CD14-positive monocyte (primary cell): ENCODE measurements at regions not wholly inside any gene's neighbourhood (a gene's known extent, or its start where the extent isn't known, plus 50 kb on each side); places are given as distances from the start of the nearest gene placed in this dataset.
A peak's percentile ranks its signal among the peaks of the same experiment; 100 is the strongest.

Source experiments
- DNase-seq, 3 donors: peaks; one replicate each; pipeline ENCODE4 v3.0.0-alpha.2; 2011 to 2022
- H2AFZ ChIP-seq: 2 replicates; pipeline ENCODE4 v1.6.0; 2012; ENCODE audit warnings: mild to moderate bottlenecking, low read depth, low read length, inconsistent platforms; ENCODE audit not compliant: insufficient read depth, poor library complexity, severe bottlenecking
- H3K27ac ChIP-seq, 2 donors: 1 replicate in 1 of 2; 2 replicates in 1 of 2; pipeline ENCODE4 v1.5.1; 2012 to 2013; ENCODE audit warnings: low read length in 2 of 2, control low read depth in 1 of 2, inconsistent platforms in 1 of 2, low read depth in 1 of 2, mild to moderate bottlenecking in 1 of 2
- H3K27me3 ChIP-seq, 2 donors: one replicate each; pipeline versions ENCODE4 v1.6.0 to v1.6.1; 2011 to 2013; ENCODE audit warnings: low read length in 2 of 2; ENCODE audit not compliant: control insufficient read depth in 2 of 2, insufficient read depth in 2 of 2
- H3K36me3 ChIP-seq, 2 donors: replicated peaks in 1 of 2; 1 replicate in 1 of 2; 2 replicates in 1 of 2; pipeline versions ENCODE4 v1.5.1 to v1.6.1; 2012 to 2013; ENCODE audit warnings: low read length in 2 of 2, control low read depth in 1 of 2, inconsistent platforms in 1 of 2, mild to moderate bottlenecking in 1 of 2; ENCODE audit not compliant: insufficient read depth in 2 of 2, control insufficient read depth in 1 of 2
- H3K4me1 ChIP-seq, 2 donors: 1 replicate in 1 of 2; 2 replicates in 1 of 2; pipeline versions ENCODE4 v1.5.1 to v1.6.1; 2012 to 2013; ENCODE audit warnings: low read length in 2 of 2, control low read depth in 1 of 2, inconsistent platforms in 1 of 2, mild to moderate bottlenecking in 1 of 2, moderate library complexity in 1 of 2; ENCODE audit not compliant: insufficient read depth in 2 of 2, control insufficient read depth in 1 of 2
- H3K4me2 ChIP-seq: replicated peaks from 2 replicates; pipeline ENCODE3; 2012; ENCODE audit warnings: low read length, moderate library complexity, mild to moderate bottlenecking; ENCODE audit not compliant: poor library complexity, severe bottlenecking; ENCODE audit errors: extremely low read depth
- H3K4me3 ChIP-seq, 3 experiments: fragments of 200-600 bp in 1 of 3; sonication (generic) in 1 of 3; replicated peaks in 1 of 3; 1 replicate in 2 of 3; 2 replicates in 1 of 3; pipeline ENCODE4 v1.5.1; 2011 to 2013; ENCODE audit warnings: low read length in 3 of 3, mild to moderate bottlenecking in 3 of 3, control low read depth in 2 of 3, low read depth in 2 of 3, inconsistent platforms in 1 of 3, moderate library complexity in 1 of 3
- H3K79me2 ChIP-seq: 2 replicates; pipeline ENCODE4 v1.6.0; 2012; ENCODE audit warnings: mild to moderate bottlenecking, control low read depth, inconsistent platforms, low read length, moderate library complexity; ENCODE audit not compliant: insufficient read depth
- H3K9ac ChIP-seq: 2 replicates; pipeline ENCODE4 v1.6.0; 2017; ENCODE audit warnings: low read length, mild to moderate bottlenecking; ENCODE audit not compliant: insufficient read depth, poor library complexity, severe bottlenecking
- H3K9me3 ChIP-seq, 2 donors: replicated peaks in 1 of 2; 1 replicate in 1 of 2; 2 replicates in 1 of 2; pipeline versions ENCODE4 v1.5.1 to v1.6.1; 2012 to 2013; ENCODE audit warnings: low read length in 2 of 2, control low read depth in 1 of 2; ENCODE audit not compliant: control insufficient read depth in 1 of 2, insufficient read depth in 1 of 2
- H4K20me1 ChIP-seq: 2 replicates; pipeline ENCODE4 v1.6.0; 2012; ENCODE audit warnings: mild to moderate bottlenecking, low read length, control low read depth, moderate library complexity; ENCODE audit not compliant: insufficient read depth
- H3K27ac Mint-ChIP-seq, 7 donors: one replicate each; pipeline ENCODE4 v1.8.0; 2020; ENCODE audit warnings: mild to moderate bottlenecking in 7 of 7, mixed read lengths in 7 of 7, moderate library complexity in 6 of 7, inconsistent platforms in 2 of 7
- H3K27me3 Mint-ChIP-seq, 3 donors: one replicate each; pipeline ENCODE4 v1.8.0; 2021 to 2022; ENCODE audit warnings: low read depth in 3 of 3, mild to moderate bottlenecking in 3 of 3, mixed read lengths in 3 of 3, moderate library complexity in 3 of 3, inconsistent platforms in 1 of 3
- H3K36me3 Mint-ChIP-seq, 2 donors: one replicate each; pipeline ENCODE4 v1.8.0; 2020; ENCODE audit warnings: mixed read lengths in 2 of 2, inconsistent platforms in 1 of 2, mild to moderate bottlenecking in 1 of 2
- H3K4me1 Mint-ChIP-seq: one replicate; pipeline ENCODE4 v1.8.0; 2020; ENCODE audit warnings: mild to moderate bottlenecking, mixed read lengths
- H3K4me3 Mint-ChIP-seq, 2 donors: one replicate each; pipeline ENCODE4 v1.8.0; 2020; ENCODE audit warnings: mild to moderate bottlenecking in 2 of 2, mixed read lengths in 2 of 2, moderate library complexity in 1 of 2
- H3K9me3 Mint-ChIP-seq, 7 donors: one replicate each; pipeline ENCODE4 v1.8.0; 2020 to 2022; ENCODE audit warnings: mixed read lengths in 7 of 7, mild to moderate bottlenecking in 6 of 7, moderate library complexity in 6 of 7, inconsistent platforms in 2 of 7
- WGBS: methylation state at CpG from one replicate; pipeline ENCODE4 v1.1.5; 2013; ENCODE audit warnings: missing lambda C conversion rate; ENCODE audit not compliant: insufficient coverage; 5-methylcytosine and 5-hydroxymethylcytosine counted together
- intact Hi-C, 2 donors: fragments of 100-400 bp; cut with micrococcal nuclease; formaldehyde crosslinking; loops; one replicate each; pipeline versions ENCODE4 v1.15.0 to v1.15.1; 2023
- TF ChIP-seq, protein P1 (sequence below): fragments of 200-600 bp; IDR thresholded peaks from one replicate; pipeline ENCODE4 v1.8.0; 2022; ENCODE audit warnings: antibody characterized with exemption, mild to moderate bottlenecking

DNA sequence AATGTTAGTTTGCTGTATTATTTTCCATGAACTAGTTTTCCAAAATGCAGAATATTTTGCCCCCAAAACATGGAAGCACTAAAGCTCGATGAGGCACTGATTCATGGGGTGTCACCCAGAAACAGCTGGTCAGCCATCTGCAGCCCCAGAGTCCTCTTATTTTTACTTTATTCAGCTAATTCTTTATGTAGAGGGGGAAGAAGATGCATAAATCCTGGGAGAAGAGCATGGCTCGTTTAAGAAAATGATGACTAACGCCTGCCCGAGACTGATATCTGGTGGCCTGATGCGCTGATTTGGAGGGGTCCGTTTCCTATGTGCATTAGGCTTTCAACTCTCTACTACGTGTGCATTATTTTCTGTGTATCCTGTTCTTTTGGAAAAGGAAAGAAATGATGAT lies 390.3 kb upstream of the MEF2C start:
- Histone ChIP-seq H3K79me2 (no peaks in the 10 kb centered on the region), H2AFZ (no peak overlapping the region), H3K4me1 (peaks cover 11 to 19% of the 10 kb centered on the region in 2 donors), H3K4me3 (no peak overlapping the region), H3K4me2 (no peak overlapping the region), H3K27ac (no peak overlapping the region), H3K9me3 (no peaks in the 10 kb centered on the region), H3K9ac (no peak overlapping the region), H3K27me3 (no peaks in the 10 kb centered on the region), H4K20me1 (no peaks in the 10 kb centered on the region), H3K36me3 (no peaks in the 10 kb centered on the region)
- no peak for DNase-seq
- Mint-ChIP-seq H3K27me3 (peaks cover 0 to 4% (median 1%) of the 10 kb centered on the region in 3 donors), H3K9me3 (peaks cover 0 to 8% (median 3%) of the 10 kb centered on the region in 7 donors), H3K4me3 (no peak overlapping the region), H3K36me3 (peaks cover 2 to 3% of the 10 kb centered on the region in 2 donors), H3K4me1 (peaks cover 29% of the 10 kb centered on the region), H3K27ac (no peak overlapping the region)
- WGBS: 95% methylated on average over 5 of the region's 7 CpGs
- TF ChIP-seq, protein P1, sequence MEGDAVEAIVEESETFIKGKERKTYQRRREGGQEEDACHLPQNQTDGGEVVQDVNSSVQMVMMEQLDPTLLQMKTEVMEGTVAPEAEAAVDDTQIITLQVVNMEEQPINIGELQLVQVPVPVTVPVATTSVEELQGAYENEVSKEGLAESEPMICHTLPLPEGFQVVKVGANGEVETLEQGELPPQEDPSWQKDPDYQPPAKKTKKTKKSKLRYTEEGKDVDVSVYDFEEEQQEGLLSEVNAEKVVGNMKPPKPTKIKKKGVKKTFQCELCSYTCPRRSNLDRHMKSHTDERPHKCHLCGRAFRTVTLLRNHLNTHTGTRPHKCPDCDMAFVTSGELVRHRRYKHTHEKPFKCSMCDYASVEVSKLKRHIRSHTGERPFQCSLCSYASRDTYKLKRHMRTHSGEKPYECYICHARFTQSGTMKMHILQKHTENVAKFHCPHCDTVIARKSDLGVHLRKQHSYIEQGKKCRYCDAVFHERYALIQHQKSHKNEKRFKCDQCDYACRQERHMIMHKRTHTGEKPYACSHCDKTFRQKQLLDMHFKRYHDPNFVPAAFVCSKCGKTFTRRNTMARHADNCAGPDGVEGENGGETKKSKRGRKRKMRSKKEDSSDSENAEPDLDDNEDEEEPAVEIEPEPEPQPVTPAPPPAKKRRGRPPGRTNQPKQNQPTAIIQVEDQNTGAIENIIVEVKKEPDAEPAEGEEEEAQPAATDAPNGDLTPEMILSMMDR: no peak
- intact Hi-C loops: no loop called here

DNA sequence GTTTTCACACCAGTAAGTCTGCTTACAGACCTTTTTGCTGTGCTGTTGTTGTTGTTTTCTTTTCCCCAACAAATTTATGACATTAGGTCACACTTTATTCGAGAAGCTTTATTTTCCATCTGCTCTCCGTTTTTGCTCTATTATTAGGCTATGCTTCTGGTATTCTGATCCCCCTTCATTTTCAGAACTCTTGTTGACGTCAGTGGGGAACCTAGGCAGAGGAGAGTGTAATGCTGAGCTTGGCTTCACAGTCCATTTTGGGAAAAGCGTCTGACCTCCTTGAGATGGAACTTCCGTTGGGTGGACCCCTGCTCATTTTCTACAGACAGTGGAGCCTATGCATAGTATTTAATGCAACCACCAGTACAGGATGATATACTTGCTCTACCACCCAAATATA lies 387.9 kb upstream of the MEF2C start:
- Histone ChIP-seq H4K20me1 (no peaks in the 10 kb centered on the region), H3K4me1 (peaks cover 26 to 33% of the 10 kb centered on the region in 2 donors), H3K9ac (no peak overlapping the region), H3K9me3 (no peaks in the 10 kb centered on the region), H3K27me3 (no peaks in the 10 kb centered on the region), H3K79me2 (no peaks in the 10 kb centered on the region), H3K36me3 (no peaks in the 10 kb centered on the region), H3K4me3 (no peak overlapping the region), H3K27ac (no peak overlapping the region), H2AFZ (peak overlapping the region; percentile 32), H3K4me2 (no peak overlapping the region)
- H3K27ac Mint-ChIP-seq: no peak overlapping the region
- no peak overlapping the region for H3K4me3 Mint-ChIP-seq
- TF ChIP-seq, protein P1: no peak
- no peak for DNase-seq
- peaks cover 0 to 4% (median 1%) of the 10 kb centered on the region in 3 donors for H3K27me3 Mint-ChIP-seq
- 100% methylated on average over 2 of the region's 5 CpGs for WGBS
- H3K36me3 Mint-ChIP-seq: no peaks in the 10 kb centered on the region
- H3K9me3 Mint-ChIP-seq: peaks cover 0 to 8% (median 2%) of the 10 kb centered on the region in 7 donors
- intact Hi-C loops: no loop called here
- peaks cover 37% of the 10 kb centered on the region for H3K4me1 Mint-ChIP-seq
